HG02763 (cell line): ENCODE measurements at regions not wholly inside any gene's neighbourhood (a gene's known extent, or its start where the extent isn't known, plus 50 kb on each side); places are given as distances from the start of the nearest gene placed in this dataset.
"Not testable (repeated sequence)": the region's sequence is repeated elsewhere in the genome, so short reads cannot be mapped to it uniquely, and the experiment has no call there.

Experiments
- ATAC-seq: cut with Tn5 transposase; IDR thresholded peaks from one replicate; pipeline ENCODE4 v1.9.1; 2021; ENCODE audit warnings: mild to moderate bottlenecking, moderate library complexity; ENCODE audit not compliant: unreplicated experiment

DNA sequence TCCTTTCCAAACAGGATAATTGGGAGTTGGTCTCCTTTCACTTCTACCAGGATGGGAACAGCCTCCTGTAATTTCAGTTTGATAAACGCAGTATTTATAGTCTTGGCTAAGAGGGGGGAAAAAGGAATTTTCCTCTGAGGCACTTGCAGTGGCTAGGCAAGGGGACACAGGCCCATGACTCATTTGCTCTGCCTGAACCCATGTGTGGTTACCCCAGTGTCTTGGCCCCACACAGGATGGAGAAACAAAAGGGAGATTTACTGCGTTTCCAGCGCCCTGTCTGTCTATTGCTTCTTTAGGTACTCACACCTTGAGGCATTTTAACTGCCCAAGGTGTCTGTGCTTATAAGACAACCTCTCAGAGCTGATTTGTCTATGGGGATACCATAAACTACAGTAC lies 74.8 kb upstream of the NEDD9 start:
- no peak for ATAC-seq

- ATAC-seq: no peak
Observed at GRCh38 chr6:11304946-11305345, 72.5 kb upstream of the NEDD9 start.

- ATAC-seq: not testable (repeated sequence)
Observed at GRCh38 chr6:11299876-11300428, 67.5 kb upstream of the NEDD9 start.

DNA sequence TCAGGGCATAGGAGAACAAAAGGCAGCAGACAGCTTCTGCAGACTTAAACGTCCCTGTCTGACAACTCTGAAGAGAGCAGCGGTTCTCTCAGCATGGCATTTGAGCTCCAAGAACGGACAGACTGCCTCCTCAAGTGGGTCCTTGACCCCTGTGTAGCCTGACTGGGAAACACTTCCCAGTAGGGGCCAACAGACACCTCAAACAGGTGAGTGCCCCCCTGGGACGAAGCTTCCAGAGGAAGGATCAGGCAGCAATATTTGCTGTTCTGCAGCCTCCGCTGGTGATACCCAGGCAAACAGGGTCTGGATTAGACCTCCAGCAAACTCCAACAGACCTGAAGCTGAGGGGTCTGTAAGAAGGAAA lies 66.9 kb upstream of the NEDD9 start:
- not testable (repeated sequence) for ATAC-seq

DNA sequence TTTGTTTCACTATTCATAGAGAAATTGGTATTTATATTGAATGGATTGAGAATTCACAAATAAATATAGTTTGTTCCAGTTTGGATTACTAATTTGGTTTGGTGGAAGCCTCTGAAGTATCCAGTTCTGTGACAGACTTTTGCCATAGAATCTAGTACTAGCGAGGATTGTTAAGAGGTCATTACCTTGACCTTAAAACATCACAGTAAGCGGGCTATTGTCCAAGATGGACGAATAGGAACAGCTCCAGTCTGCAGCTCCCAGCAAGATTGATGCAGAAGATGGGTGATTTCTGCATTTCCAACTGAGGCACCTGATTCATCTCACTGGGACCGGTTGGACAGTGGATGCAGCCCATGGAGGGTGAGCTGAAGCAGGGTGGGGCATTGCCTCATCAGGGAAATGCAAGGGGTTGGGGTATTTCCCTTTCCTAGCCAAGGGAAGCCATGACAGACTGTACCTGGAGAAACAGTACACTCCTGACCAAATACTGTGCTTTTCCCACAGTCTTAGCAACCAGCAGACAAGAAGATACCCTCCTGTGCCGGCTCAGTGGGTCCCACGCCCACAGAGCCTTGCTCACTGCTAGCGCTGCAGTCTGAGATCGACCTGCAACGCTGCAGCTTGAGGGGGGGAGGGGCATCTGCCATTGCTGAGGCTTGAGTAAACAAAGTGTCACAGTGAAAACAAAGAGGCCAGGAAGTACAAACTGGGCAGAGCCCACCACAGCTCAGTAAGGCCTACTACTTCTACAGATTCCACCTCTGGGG lies 66.4 kb upstream of the NEDD9 start:
- no peak for ATAC-seq

DNA sequence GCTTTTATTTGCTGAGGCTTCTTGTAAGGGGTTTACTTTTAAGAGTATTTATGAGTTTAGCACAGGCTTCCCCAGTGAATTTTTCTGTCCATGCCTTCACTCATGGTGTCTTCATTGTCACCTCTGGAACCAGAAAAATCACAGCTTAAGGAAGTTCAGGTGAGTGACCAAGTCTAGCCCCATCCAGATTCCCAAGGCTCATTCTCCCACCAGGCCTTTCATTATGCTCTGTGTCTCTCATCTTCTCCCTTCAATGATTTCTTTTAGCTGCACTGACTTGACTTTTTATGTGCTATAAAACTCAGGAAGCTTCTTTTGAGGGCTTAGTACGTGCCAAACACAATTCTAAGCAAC lies 64.9 kb upstream of the NEDD9 start:
- no peak for ATAC-seq

- no peak for ATAC-seq
Observed at GRCh38 chr6:11296449-11297375, 64.2 kb upstream of the NEDD9 start.

DNA sequence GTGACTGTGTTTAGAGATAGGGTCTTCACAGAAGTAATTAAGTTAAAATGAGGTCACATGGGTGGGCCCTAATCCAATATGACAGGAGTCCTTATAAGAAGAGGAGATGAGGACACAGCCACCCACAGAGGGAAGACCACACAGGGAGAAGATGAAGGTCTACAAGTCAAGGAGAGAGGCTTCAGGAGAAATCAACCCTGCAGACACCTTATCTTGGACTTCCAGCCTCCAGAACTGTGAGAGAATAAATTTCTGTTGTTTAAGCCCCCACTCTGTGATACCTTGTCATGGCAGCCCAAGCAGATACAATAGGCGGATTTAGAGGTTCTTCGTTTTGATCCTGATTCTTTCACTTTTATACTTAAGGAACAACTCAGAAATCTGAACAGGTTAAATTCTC lies 63.5 kb upstream of the NEDD9 start:
- ATAC-seq: no peak

GRCh38 chr6:11294228-11294627 lies 61.8 kb upstream of the NEDD9 start:
- no peak for ATAC-seq

DNA sequence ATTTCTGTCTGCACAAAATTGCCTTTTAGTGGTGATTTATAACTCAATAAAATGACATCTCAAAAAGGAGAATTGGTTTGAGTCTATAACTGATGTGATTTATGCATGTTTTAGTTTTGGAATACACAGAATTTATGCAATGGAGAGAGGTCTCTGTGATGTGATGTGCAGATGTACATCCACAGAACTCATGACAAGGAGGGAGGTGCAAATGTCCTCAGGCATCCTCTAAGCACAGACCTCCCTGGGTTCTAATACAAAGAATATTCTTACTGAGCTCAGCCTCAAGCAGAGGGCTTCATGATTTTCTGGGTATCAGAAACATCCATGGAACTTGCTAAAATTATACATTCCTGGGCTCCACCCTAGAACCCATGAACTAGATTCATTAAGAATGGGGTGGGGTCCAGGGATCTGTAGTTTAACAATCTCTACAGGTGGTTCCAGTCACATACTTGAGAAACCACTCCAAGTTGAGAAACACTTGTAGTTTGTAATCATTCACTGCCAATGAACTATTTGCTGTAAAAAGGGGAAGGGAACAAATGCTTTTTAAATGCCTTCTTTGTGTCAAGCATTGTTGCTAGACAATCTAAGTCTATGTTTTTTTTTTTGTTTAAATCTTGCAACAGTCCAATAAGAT lies 60.2 kb upstream of the NEDD9 start:
- ATAC-seq: no peak

GRCh38 chr6:11292091-11292490 lies 59.6 kb upstream of the NEDD9 start:
- ATAC-seq: no peak

GRCh38 chr6:11291582-11291981 lies 59.1 kb upstream of the NEDD9 start:
- ATAC-seq: no peak

DNA sequence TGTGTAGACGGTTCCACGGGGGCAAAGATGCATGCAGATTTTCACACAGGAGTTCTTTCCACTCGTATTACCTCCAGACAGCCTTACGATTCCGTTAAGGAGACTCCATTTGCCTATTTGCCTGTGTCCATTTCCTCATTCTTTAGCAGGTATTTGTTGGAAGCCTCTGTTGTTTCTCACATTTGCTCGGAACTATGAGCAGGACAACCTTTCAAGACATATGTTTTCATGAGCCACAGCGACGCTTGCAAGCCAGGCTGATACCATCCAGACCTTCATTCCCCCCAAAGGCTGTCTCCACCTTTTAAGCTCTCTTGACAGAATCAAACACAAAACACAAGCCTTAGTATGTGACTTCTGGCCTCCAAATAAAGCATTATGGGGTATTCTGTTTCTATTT lies 57.6 kb upstream of the NEDD9 start:
- ATAC-seq: no peak

- no peak for ATAC-seq
Observed at GRCh38 chr6:11288065-11288464, 55.6 kb upstream of the NEDD9 start.

DNA sequence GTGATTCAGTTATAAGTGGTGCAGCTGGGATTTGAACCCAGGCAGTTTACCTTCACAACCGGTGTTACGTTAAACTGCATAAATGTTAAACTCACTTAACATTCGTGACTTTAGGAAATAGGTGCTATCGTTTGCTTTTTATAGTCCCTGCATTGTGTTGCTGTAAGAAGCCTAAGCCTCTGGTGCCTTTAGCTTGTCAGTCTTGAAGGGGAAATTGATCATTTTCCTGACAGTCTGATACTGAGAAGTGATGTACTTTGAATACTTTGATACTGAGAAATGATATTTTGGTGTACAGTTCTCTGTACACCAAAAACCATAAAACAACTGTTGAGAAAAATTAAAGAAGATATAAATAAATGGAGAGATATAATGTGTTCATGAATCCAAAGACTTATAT lies 52.5 kb upstream of the NEDD9 start:
- no peak for ATAC-seq

DNA sequence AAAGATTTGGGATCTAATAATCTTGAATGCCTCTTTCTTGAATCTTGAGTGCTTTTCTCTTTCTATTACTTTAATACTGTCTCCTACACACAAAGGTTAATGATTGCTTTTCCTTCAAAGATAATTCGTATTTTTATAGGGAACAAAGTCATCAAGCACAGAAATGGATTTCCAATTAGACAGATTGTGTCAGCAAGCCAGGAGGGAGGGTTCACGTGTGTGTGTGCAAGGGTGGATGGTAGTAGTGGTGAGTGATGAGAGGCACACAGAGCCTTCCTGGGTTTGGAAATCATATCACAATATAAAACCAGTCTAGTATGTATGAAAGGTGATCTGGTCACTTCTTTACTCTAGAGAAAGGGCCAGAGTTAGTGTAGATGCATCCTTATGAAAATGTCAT lies 51.2 kb upstream of the NEDD9 start:
- ATAC-seq: no peak

DNA sequence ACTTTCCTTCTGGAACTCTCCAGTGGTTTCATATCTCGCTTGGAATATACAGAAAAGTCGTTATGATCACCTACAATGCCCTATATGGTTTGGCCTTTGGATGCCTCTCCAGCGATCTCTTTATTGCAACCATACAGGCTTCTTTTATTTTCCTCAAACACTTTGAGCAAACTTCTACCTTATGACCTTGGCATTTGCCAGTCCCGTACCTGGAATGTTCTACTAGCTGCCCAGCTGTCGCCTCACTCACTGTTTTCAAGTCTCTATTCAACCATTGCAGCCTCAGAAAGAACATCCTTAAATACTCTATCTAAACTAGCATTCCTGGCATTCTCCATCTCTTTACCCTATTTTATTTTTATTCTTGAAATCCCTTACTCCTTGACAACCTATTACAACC lies 50.4 kb upstream of the NEDD9 start:
- no peak for ATAC-seq
